HK-2 (cell line): ENCODE measurements at regions not wholly inside any gene's neighbourhood (a gene's known extent, or its start where the extent isn't known, plus 50 kb on each side); places are given as distances from the start of the nearest gene placed in this dataset.

ENCODE experiments used
- DNase-seq: peaks from one replicate; pipeline ENCODE4 v3.0.0-alpha.2; 2018; ENCODE audit not compliant: unreplicated experiment

DNA sequence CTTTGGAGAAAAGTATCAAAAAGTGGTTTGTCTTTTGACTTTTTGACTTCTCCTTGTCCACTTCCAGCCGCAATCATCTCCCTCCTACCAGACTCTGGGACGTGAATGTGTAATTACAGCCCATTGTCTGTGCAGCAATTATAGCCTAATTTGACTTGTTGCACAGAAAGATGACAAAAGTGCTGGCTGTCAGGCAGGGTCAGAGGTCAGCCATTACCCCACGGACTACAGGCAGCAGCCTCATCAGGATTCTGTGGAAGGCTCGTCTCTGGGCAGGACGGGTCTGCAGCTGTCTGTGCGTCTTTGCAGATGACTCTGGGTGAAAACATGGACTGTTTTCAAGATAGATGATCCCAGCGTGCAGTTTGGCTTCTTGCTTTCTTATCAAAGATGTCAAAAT lies 102.2 kb upstream of the EDNRB start:
- no peak for DNase-seq

DNA sequence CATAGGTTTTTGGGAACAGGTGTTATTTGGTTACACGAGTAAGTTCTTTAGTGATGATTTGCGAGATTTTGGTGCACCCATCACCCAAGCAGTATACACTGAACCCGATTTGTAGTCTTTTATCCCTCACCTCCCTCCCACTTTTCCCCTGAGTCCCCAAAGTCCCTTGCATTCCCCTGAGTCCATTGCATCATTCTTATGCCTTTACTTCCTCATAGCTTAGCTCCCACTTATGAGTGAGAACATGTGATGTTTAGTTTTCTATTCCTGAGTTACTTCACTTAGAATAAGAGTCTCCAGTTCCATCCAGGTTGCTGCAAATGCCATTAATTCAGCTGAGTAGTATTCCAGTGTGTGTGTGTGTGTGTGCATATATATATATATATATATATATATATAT lies 97.2 kb upstream of the EDNRB start:
- DNase-seq, result no peak

DNA sequence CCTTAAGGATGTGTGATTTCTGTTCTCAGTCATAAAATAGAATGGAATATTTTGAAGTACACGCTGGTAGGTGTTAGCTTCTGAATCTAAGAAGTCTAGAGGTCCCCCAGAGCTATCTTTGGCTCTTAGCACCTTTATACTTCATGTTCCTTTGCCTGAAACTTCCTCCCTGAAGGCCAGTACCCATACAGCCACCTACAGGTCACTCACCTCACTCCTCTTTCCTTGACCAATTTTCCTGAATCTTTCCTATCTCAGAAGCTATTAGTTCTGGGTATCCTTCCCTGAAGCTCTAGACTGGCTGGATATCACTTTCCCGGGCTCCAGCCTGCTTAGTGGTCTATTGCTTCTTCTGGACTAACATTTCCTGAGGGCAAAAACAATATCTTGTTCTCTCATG lies 93.4 kb upstream of the EDNRB start:
- DNase-seq, result no peak

DNA sequence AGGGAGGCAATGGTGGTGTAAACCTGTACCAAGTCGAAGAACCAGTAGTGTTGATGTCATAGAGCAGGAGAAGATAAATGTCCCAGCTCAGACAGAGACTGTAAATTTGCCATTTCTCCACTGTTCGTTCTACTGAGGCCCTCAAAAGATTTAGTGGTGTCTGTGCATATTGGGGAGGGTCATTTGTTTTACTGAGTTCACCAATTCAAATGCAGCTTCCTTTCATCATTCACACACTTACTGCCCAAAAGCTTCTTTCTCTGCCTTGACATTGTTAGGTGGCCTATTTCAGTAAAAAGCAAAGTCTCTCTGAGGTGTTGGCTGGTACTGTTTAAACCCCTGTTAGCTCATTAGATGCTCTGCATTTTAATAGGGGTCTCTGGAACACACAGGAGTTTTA lies 86.2 kb upstream of the EDNRB start:
- no peak for DNase-seq

DNA sequence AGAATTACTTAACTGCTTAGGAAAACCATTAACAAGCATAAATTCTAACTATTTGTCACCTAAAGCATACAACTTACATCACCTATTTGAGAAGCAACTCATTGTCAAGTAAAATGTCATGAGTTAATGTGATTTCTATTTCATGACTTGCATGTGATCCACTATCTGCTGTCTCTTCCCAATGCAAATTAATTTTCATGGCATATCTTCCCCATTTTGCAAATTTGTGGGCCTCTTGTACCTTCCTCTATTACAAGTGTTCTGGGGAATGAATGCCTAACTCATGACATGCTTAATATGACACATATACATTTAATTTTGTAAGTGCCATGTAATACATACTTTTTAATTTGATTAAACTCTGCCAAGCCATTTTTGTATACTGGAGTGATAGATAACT lies 81.1 kb upstream of the EDNRB start:
- DNase-seq, result no peak

DNA sequence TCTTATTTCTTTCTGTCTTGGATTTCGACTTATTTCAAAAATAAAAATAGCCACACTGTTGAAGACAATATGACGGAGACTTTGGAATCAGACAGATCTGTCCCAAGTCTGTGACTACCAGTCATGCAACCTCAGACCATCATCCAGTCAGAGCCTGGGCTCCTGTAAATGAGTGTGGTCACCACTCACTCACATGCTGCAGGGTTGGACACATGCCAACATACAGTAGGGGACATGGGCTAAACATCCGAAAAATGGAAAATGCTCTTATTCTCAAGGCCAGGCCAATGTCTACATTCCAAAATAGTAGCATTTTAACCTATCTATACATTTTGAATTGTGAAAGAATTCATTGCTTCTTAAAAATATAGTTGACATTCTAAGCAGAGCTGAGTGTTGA lies 75.5 kb upstream of the EDNRB start:
- no peak for DNase-seq

DNA sequence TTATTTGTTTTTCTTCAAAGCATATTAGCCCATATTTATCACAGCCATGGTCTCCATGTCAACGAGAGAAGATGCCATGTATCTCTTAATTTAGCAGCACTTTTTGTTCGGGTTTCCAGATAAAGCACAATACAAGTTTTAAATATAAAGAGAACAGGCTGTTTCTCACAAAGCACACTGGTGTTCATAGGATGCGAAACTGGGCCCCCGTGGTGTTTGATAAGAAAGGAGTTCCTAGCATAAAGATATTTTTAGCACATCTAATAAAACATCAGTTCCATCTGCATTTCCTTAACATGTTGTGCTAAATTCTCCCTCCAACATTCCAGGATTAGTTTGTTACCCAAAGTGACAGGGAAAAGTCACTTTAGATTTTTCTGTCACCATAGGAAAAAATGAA lies 72.4 kb upstream of the EDNRB start:
- no peak for DNase-seq

DNA sequence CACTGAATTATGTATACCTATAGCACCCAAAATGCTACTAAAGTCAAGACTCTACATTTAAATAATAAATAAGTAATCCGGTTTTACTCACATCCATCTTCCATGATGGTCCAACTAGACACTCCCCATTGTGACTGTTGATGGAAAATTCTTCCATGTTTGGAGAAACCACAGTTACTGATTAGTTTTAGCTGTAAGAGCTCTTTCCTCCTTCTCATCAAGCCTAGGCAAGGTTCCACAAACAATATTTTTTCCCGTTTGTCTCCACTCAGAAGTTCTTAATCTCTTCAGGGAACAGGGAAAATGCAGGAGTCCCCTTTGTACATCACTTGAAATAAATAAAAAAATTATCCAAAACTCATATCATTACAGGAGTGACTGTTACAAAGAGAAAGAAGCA lies 70.7 kb upstream of the EDNRB start:
- no peak for DNase-seq

DNA sequence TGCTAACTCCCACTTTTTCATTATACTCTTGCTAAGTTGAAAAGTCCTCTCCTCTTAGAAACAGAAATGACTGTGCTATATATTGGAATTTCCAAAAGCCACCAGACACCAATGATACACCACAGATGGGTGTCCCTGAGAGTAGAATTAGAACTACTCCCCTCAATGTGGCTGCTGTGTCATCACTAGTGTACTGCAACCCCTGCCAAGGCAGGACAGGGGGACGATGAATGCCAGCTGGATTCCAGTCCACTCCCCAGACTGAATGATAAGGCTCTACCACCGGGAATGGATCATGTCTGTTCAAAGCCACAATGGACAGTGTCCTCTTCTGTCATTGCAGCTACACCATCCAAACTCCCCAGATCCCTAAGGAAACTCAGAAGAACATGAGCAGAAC lies 69.7 kb upstream of the EDNRB start:
- no peak for DNase-seq

DNA sequence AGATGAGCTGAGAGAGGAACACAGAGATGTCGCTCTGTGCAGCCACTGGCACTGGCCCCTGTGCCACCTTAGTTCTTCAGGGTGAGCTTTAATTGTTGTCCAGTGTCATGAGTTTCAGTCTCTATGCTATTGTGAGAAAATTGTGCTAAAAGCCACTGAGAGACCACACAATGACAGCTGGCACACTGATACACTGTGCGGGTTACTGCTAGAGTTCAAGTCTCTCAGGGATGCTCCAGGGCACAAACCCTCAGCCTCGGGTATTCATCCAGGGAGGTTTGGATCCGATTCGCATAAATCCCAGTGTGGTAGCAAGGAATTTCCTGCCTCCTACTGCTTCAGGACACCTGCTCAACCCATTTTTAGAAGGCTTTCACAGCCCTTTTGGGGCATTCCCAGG lies 68.1 kb upstream of the EDNRB start:
- DNase-seq, result no peak

DNA sequence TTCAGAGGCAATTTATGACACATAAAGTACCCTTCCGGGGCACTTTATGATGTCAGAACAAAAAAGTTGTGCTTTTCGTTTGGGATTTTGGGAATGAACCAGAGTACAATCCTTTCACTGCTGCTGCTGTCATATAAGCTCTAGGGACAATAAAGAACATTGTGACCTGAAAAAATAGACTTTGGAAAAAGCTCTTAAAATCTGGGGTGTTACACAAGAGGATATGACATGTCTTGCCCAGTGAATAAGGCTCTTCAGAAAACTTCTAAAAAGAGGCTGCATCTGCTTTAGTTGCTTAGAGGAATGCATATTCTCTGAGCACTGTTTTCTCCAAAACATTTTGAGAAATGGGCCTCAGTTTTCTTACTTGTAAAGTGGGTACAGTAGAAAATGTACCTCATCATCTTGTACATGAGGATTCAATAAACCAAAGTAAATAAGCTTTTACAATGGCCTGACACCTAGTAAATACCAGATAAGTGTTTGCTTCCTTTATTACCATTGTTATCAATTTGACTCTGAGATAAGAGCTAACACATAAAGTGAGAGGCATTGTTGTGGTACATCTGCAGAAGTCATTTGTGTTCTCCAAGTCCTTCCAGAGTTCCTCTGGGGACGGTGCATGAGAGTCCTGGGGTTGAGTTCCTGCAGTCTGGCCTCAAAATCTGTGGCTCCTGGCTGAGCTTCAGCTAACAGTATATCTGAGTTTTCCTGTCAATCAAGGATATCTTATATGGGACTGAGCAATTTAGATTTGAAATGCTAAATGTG lies 67.4 kb upstream of the EDNRB start:
- DNase-seq, result no peak

DNA sequence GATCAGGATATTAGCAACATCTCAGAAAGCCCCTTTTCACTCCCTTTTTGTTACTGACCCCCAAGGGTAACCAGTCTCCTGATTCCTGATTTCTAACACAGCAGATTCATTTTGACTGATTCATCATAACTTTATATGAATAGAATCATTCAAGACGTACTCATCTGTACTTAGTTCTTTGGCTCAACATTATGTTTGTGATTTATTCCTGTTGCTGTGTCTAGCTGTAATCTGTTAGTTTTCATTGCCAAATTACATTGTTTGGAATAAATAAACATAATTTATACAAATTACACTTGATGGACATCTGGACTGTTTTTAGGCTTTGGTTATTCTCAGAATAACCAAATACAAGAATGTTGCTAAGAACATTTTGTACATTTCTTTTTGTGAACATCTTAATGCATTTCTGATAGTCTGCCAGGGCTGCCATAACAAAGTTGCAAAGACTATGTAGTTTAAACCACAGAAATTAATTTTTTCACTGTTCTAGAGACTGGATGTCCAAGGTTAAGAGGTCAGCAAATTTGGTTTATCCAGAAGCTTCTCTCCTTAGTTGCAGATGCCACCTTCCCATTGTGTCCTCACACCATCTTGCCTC lies 62.8 kb upstream of the EDNRB start:
- no peak for DNase-seq

DNA sequence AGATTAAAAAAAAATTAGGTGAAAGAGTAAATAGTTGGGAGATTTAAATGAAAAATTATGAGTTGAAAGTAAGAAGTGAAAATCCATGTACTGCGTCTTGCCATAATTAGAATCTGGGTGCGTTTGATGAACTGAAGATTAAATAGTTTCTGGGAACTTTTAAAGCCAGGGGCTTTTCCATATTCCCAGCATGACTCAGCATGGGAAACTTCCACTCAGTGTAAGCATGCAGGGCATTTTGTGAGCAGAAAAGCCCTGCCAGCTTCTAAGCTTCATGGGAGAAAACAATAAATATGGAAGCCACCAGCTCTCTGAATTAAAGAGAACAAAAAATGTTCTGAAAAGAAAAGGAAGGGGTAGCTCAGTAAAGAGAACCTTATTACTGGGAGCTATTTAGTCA lies 62.0 kb upstream of the EDNRB start:
- no peak for DNase-seq

DNA sequence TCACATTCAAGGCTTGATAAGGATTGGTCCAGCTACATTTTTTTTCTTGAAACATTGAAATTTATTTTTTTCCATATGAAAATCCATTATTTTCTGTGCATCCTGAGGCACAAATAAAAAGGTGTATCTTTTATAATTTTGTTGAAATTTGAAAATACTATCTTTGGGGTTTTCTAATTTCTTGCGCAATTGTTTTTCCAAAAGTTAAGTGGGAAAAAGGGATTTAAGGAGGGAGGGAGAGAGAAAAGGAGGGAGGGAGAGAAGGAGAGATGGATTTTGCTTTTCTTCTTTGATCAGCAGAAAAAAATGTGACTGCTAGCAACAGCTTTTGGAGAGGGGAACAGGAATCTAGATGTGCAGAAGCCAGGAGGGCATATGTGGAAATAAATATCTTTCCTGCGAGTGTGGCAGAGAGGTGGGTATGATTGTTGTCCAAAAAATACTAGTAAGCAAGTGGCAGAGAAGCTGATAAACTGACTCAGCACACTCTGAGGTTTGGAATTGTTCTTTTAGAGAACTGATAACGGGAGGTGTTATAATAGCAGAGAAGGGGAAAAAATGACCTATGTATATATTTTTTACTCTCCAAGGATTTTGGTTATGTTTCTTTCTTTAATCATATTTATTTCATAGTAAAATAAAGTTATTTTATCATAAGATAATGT lies 61.2 kb upstream of the EDNRB start:
- no peak for DNase-seq

DNA sequence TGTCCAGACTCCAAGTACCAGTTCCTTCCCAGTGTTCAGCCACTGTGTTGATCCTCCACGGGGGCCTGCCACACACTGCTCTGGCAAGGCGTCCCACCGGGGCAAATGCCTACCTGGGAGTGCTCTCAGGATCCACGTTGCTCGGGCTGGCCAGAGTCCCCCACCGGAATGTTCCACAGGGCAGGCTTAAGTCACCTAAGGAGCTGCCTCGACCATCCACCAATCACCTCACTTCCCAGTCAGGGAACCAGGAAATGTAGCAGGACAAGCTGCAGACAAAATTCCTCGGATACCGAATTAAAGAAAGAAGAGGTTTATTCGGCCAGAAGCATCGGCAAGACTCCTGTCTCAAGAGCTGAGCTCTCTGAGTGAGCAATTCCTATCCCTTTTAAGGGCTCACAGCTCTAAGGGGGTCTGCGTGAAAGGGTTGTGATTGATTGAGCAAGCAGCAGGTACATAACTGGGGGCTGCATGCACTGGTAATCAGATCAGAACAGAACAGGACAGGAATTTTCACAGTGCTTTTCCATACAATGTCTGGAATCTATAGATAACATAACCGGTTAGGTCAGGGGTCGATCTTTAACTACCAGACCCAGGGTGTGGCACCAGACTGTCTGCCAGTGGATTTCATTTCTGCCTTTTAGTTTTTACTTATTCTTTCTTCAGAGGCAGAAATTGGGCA lies 56.9 kb upstream of the EDNRB start:
- no peak for DNase-seq

DNA sequence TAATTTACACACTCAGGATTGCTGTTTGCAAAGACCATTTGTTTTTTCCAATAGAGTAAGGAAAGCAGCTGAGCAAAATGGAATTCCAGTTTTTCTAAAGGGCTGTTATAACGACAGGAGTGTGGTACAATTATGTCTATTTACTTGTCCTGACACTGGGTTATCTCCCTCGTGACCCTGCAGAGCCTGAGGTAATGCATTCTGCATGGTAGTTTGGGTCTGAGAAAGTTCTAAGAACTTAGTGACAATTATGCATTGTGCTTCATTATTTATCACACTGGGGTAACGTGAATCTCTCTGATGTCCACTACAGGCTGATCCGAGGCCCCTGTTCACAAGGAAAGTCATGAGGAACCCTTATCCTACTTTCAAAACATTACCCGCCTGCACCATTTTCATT lies 50.7 kb upstream of the EDNRB start:
- DNase-seq, result no peak
